Adrenal gland (tissue), 5 donors: ENCODE measurements at regions not wholly inside any gene's neighbourhood (a gene's known extent, or its start where the extent isn't known, plus 50 kb on each side); places are given as distances from the start of the nearest gene placed in this dataset.

Experiments
- POLR2A ChIP-seq, 2 donors: fragments of 450-650 bp; IDR thresholded peaks; one replicate each; pipeline ENCODE4 v1.6.1; 2017; ENCODE audit warnings: antibody characterized with exemption in 2 of 2, mild to moderate bottlenecking in 2 of 2, moderate library complexity in 1 of 2
- TF ChIP-seq, protein P1 (sequence below), 6 experiments: fragments of 450-650 bp in 4 of 6; fragments of 200-600 bp in 2 of 6; sonication (generic) in 1 of 6; IDR thresholded peaks; 1 replicate in 5 of 6; 2 replicates in 1 of 6; pipeline versions ENCODE4 v1.5.1 to v1.8.0; 2016 to 2021; ENCODE audit warnings: antibody characterized with exemption in 6 of 6, mild to moderate bottlenecking in 2 of 6, moderate library complexity in 1 of 6
- donor health status: DM: no; HTN: no; CAD: no.

DNA sequence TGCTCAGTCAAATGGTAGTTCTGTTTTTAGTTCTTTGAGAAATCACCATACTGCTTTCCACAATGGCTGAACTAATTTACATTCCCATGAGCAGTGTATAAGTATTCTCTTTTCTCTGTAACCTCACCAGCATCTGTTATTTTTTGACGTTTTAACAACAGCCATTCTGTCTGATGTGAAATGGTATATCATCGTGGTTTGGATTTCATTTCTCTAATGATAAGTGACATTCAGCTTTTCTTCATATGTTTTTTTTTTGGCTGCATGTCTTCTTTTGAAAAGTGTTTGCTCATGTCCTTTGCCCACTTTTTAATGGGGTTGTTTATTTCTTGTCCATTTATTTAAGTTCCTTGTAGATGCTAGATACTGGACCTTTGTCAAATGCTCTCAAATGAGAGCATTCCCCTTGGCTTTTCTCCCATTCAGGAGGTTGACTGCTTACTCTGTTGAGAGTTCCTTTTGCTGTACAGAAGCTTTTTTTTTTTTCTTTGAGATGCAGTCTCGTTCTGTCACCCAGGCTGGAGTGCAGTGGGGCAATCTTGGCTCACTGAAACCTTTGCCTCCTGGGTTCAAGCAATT is 58.7 kb upstream of the RGMB start:
- TF ChIP-seq, protein P1, sequence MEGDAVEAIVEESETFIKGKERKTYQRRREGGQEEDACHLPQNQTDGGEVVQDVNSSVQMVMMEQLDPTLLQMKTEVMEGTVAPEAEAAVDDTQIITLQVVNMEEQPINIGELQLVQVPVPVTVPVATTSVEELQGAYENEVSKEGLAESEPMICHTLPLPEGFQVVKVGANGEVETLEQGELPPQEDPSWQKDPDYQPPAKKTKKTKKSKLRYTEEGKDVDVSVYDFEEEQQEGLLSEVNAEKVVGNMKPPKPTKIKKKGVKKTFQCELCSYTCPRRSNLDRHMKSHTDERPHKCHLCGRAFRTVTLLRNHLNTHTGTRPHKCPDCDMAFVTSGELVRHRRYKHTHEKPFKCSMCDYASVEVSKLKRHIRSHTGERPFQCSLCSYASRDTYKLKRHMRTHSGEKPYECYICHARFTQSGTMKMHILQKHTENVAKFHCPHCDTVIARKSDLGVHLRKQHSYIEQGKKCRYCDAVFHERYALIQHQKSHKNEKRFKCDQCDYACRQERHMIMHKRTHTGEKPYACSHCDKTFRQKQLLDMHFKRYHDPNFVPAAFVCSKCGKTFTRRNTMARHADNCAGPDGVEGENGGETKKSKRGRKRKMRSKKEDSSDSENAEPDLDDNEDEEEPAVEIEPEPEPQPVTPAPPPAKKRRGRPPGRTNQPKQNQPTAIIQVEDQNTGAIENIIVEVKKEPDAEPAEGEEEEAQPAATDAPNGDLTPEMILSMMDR (IDR thresholded peaks at IDR 0.05) = no peak
- no peak for TF ChIP-seq POLR2A (IDR thresholded peaks at IDR 0.05)
